AG09319 (cell line): ENCODE measurements at regions not wholly inside any gene's neighbourhood (a gene's known extent, or its start where the extent isn't known, plus 50 kb on each side); places are given as distances from the start of the nearest gene placed in this dataset.
"Not testable (repeated sequence)": the region's sequence is repeated elsewhere in the genome, so short reads cannot be mapped to it uniquely, and the experiment has no call there.

Experiments used
- DNase-seq: peaks from one replicate; pipeline ENCODE4 v3.0.0-alpha.2; 2010; ENCODE audit warnings: low read depth; ENCODE audit errors: extremely low read depth
- CTCF ChIP-seq: IDR thresholded peaks from 2 replicates; pipeline ENCODE4 v1.5.1; 2011; ENCODE audit warnings: low read depth, mild to moderate bottlenecking, inconsistent platforms, low read length, moderate library complexity

GRCh38 chr5:117561531-117561930 lies 986.9 kb upstream of the SEMA6A start:
- DNase-seq: no peak
- no peak for TF ChIP-seq CTCF

GRCh38 chr5:117559005-117559844 lies 984.6 kb upstream of the SEMA6A start:
- TF ChIP-seq CTCF: no peak
- no peak for DNase-seq

- TF ChIP-seq CTCF: no peak
- no peak for DNase-seq
Measured at GRCh38 chr5:117551236-117551635, 976.6 kb upstream of the SEMA6A start.

GRCh38 chr5:117547192-117547591 lies 972.6 kb upstream of the SEMA6A start:
- TF ChIP-seq CTCF: no peak
- no peak for DNase-seq

- TF ChIP-seq CTCF: no peak
- DNase-seq: no peak
Measured at GRCh38 chr5:117539692-117540091, 965.1 kb upstream of the SEMA6A start.

DNA sequence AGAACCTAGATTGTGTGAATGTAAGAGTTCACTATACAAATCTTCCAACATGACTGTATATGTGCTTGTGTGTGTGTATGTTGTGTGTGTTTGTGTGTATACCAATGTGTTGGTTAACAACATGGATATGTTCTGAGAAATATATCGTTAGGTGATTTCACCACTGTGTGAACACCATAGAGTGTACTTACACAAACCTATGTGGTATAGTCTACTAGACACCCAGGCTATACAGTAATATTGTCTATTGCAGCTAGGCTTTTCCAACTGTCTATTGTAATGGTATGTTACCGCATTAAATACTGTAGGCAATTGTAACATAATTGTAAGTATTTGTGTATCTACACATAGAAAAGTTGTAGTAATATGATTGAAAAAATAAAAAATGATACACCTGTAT lies 959.2 kb upstream of the SEMA6A start:
- no peak for DNase-seq
- no peak for TF ChIP-seq CTCF

DNA sequence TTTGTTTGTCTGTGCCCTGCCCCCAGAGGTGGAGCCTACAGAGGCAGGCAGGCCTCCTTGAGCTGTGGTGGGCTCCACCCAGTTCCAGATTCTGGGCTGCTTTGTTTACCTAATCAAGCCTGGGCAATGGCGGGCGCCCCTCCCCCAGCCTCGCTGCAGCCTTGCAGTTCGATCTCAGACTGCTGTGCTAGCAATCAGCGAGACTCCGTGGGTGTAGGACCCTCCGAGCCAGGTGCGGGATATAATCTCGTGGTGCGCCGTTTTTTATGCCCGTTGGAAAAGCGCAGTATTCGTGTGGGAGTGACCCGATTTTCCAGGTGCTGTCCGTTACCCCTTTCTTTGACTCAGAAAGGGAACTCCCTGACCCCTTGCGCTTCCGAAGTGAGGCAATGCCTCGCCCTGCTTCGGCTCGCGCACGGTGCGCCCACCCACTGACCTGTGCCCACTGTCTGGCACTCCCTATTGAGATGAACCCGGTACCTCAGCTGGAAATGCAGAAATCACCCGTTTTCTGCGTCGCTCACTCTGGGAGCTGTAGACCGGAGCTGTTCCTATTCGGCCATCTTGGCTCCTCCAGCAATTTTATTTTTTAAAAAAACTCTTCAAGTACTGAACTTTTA lies 958.5 kb upstream of the SEMA6A start:
- not testable (repeated sequence) for DNase-seq
